NCI-H460 (cell line): ENCODE measurements at regions not wholly inside any gene's neighbourhood (a gene's known extent, or its start where the extent isn't known, plus 50 kb on each side); places are given as distances from the start of the nearest gene placed in this dataset.

Experiments
- DNase-seq: peaks from one replicate; pipeline ENCODE4 v3.0.0-alpha.2; 2016; ENCODE audit warnings: low read depth; ENCODE audit errors: extremely low read depth

DNA sequence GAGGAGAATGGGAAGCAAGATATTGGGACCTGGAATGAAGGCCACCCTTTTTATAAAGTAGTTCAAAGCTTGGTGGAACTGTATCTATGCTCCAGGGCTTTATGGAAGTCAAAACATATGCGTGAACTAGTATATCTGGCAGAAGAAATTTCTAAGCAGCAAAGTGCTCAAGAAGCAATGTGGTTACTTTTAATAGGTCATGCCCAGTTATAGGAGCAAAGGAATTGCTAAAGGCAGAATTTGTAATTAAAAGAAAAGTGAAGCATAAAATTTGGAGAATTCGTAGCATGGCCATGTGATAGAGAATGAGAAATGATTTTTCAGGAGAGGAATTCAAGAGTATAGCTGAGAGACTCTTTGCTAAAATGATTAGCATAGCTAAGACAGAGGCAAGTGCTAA lies 1110.4 kb downstream of the XPNPEP1 start:
- DNase-seq: no peak

DNA sequence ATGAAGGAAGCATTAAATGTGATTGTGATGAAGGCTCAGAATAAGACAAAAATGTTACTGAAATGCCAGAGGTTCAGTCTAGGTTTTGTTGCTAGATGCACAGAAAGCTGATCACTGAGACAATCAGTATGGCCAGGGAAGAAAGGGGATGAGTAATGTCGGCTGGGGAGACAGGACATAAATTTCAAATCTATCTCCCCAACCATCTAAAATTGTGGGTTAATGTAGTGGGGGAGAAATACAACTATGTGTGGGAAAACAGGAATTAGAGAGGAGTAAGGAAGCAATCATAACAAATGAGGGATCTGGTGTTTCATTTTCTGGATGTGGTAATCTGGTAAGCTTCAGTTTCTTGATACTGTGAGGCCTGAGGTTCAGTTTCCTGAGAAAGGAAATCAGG lies 1111.0 kb downstream of the XPNPEP1 start:
- DNase-seq: no peak

GRCh38 chr10:108808228-108808627 lies 1115.1 kb downstream of the XPNPEP1 start:
- DNase-seq: no peak

DNA sequence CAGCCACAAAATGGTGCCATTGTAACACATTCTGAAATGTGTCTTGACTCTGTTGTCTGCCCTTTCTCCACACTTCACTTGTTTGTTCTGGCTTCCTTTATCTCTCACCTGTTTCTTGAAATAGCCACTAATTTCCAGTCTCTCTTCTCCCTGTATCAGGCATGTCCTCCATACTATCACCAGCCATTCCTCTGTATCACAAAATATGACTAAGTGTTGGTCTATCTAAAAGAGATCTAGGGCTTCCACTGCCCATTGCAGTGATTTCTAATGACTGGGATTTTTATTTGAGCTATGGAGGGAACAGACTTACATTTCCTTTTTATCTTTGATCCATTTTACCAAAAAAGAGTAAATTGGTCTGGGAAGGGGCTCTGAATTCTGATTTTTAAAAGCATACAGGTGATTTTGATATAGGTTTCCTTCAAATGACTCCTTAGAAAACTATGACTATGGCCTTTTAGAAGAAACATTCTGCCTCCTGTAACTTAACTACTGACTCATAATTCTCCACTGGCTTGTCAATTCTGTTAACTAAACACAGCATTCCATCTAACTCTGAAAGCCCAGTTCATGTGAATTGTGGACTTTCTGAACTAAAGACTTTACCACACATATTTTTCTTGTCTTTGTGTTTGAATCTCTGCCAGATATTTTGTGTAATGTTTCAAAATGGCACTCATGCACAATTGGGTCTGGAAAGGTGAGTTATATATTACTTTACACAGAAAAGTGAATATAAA lies 1121.4 kb downstream of the XPNPEP1 start:
- DNase-seq: no peak

DNA sequence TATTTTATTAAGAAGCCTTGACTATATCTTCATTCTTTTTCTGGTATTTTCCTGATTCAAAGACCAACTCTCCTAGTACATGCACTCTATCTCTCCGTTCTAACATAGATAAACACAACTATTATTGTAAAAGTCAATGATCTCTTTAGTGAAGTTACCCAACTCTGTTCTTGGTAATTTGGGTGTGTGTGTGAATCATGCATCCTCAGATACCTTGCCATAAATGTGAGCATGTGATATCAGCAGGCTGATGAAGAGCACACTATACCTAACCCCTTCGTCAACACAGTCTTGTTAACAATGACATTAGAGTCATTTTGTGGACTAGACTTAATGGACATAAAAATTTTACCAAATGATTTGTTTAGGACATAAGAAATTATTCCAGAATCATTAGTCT lies 1122.1 kb downstream of the XPNPEP1 start:
- no peak for DNase-seq

- no peak for DNase-seq
These were observed 1125.7 kb downstream of the XPNPEP1 start for GRCh38 chr10:108797573-108797972.

DNA sequence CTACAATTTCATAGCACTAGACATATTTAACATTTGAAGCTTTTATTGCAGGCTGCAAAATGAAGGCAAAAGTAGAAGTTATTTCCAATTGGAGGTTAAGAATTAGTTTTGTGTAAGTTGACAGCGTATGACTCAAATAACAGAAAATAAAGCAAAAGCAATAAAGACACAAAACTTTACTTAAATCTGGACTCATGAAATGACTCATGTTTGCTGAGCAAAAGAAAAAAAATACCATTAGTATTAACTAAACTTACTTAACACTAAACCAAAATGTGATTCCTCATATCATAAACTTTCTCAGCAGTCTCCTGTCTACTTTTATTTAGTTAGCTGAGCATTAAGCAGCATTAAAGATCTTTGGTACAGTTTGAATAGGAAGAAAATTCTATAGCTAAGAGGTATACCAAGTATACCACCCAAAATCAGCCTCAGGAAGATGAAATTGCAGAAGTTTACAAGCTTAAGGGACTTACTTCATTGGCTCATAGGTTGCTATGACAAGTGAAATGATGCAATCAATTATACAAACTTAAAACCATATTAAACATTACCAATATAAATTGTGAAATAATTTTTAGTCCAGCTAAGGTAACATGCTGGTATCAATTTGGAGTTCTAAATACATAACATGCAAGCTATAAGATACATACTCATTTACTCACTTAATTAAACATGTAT lies 1131.4 kb downstream of the XPNPEP1 start:
- DNase-seq: no peak

DNA sequence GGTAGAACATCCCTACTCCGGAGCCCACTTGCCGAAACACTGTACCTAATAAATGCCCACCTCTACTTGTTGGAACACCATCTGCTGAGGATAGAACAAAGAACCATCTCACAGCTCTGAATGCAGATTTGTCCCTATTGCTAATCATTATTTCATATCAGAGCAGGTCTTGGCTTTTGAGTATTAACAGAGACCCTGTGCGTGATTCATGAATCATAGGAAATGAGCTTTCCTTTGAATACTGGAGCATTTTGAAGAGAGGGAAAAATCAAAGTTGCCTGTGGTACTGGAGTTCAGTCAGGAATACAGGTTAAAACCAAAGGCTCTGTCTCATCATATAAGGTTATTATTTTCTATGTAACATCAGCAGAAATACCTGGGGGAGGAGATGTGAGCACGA lies 1132.3 kb downstream of the XPNPEP1 start:
- no peak for DNase-seq

DNA sequence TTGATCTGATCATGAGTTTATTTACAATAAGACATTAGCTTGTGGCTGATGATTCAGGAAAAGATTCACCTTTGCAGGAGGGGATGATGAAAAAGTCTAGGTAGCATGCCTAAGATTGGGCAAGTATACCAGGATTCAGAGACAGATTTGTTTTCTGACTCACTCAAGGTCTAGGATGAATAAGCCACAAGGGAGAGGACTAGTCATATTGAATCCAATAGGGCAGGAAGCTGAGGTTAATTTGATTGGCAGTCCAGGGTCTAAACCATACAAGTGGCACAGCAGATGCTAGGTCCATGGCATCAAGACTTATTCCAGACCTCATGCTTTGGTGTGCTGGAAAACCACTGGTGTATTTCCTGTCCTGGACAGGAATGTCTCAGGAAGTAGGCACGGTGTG lies 1133.4 kb downstream of the XPNPEP1 start:
- DNase-seq: no peak

- no peak for DNase-seq
These were observed 1134.0 kb downstream of the XPNPEP1 start for GRCh38 chr10:108789336-108789735.

DNA sequence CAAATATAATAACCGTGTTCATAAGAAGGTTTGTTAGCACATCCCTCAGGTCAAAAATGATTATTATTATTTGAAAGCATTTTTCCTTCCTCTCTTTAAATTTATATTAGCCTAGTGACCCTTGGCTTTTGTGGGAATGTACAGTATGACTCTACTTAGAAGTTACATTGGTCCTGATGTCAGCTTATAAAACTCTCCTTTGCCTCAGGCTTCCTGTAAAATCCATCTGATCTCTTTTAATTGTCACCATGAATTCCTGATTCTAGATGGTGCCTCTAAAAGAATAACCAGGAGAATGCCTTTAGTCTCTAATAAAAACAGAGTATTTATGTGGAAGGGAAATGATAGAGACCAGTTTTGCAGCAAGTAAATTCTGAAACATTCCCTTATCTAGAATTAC lies 1134.4 kb downstream of the XPNPEP1 start:
- DNase-seq: no peak

DNA sequence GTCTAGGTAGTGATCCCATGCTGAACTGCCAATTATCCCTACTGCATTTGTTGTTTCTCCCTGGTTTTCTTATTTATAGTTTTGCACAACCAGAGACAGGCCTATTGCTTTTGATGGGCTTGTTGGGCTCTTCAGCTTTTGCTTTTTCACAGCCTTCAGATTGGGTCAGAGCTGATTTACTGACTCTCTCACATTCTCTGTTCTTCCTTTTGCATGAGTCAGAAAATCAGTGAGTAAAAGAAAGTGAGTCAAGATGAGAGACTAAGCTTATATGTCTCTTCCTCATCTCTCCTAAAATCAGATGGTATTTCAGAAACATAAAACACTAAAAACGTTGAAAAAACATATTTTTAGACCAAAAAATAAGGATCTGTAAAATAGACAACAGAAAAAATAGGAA lies 1135.4 kb downstream of the XPNPEP1 start:
- DNase-seq: no peak

GRCh38 chr10:108785011-108785410 lies 1138.3 kb downstream of the XPNPEP1 start:
- no peak for DNase-seq

DNA sequence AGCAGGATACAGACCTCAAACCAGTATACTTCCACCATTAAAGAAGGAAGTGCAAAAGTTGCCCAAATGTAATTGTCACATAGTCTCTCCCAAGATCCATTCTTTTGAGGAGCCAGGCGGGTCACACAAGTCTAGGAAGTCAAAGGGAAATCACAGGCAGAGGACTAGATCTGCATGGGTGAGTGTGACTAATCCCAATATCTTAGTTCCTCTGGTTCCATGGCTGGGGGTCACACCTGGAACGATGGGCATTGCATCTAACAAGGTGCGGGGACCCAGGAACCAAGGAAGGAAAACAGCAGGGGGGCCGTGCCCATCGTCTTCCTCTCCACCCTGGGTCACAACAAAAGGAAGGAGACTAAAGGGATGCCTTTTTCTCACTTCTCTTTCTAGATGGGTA lies 1138.8 kb downstream of the XPNPEP1 start:
- no peak for DNase-seq

GRCh38 chr10:108783897-108784296 lies 1139.4 kb downstream of the XPNPEP1 start:
- peak; percentile 13 for DNase-seq

- no peak for DNase-seq
These were observed 1140.9 kb downstream of the XPNPEP1 start for GRCh38 chr10:108782411-108782810.

DNA sequence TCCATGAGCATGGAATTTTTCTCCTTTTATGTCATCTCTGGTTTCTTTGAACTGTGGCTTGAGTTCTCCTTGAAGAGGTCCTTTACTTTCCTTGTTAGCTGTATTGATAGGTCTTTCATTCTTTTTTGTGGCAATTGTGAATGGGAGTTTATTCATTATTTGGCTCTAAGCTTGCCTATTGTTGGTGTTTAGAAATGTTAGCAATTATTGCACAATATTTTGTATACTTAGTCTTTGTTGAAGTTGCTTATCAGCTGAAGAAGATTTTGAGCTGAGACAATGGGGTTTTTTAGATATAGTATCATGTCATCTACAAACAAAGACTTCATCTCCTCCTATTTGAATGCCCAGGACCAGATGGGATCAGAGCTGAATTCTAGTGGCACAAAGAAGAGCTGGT lies 1143.8 kb downstream of the XPNPEP1 start:
- no peak for DNase-seq

DNA sequence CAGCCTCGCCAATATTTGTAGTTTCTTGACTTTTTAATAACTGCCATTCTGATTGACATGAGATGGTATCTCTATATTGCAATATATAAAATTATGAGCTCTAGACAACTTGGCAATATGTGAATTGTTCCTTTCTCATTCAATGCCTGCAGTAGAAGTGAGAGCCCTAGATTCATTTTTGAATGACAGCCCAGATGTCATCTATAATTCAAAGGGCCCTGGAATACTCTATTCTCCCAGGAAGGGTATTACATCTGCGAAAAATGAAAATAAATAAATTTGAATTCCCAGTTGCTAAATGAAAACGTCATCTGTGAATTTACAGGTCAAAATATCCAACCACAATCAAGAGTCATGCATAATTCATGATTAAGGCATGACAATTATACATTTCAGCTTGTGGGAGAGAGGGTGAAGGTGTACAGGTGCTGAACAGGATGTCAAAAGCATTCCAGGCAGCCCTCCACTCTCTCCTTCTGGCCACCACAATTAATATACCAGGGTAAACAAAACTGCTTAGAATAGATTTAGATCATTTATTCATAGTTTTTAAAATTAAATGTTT lies 1147.3 kb downstream of the XPNPEP1 start:
- no peak for DNase-seq

GRCh38 chr10:108771106-108771505 lies 1152.2 kb downstream of the XPNPEP1 start:
- DNase-seq: no peak

- no peak for DNase-seq
These were observed 1157.5 kb downstream of the XPNPEP1 start for GRCh38 chr10:108765794-108766193.

DNA sequence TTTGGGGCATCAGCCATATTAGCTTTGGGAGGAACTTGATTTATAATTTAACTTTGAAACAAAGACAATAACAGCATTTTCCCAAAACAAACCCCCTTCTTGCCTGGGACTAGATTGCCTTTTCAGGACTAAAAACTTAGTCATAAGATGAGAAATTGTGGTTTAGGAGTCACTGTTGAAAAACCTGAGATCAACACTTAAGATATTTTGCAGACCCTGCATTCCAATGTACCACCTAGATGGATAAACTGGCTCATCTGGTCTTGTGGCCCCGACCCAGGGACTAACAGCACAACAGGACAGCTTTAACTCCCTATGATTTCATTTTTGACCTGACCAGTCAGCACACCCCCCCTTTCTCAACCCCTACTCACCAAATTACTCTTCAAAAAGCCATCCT lies 1165.4 kb downstream of the XPNPEP1 start:
- DNase-seq: no peak

DNA sequence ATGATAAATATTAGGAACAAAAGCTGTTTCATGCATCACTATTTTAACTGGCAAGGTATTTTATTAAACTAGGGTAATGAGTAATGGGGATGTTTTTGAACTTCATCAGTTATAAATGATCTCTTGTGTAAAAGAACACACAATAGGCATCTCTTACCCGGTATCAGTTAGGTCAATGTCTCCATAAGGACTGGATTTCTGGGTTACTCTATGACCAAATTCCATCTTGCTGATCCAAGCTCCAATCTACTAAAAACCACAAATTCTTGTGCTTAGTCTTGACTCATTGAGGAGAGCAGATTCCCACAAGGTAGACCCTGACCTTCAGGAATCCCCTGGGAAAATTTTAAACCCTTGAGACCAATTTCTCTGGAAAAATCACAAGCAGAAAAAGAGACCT lies 1167.7 kb downstream of the XPNPEP1 start:
- no peak for DNase-seq
